Effector memory CD8-positive, alpha-beta T cell (primary cell): ENCODE measurements at regions not wholly inside any gene's neighbourhood (a gene's known extent, or its start where the extent isn't known, plus 50 kb on each side); places are given as distances from the start of the nearest gene placed in this dataset.
"Not testable (repeated sequence)": the region's sequence is repeated elsewhere in the genome, so short reads cannot be mapped to it uniquely, and the experiment has no call there.

Experiments
- ATAC-seq: fragments of 150-1000 bp; cut with Tn5 transposase; replicated peaks from 2 replicates; pipeline ENCODE4 v1.10.0; 2021; ENCODE audit warnings: mild to moderate bottlenecking, moderate library complexity
- DNase-seq, 3 experiments: peaks; one replicate each; pipeline ENCODE4 v3.0.0; 2021
- H3K27ac Mint-ChIP-seq, 2 donors: one replicate each; pipeline ENCODE4 v1.8.0; 2022; ENCODE audit warnings: mild to moderate bottlenecking in 2 of 2, mixed read lengths in 2 of 2, moderate library complexity in 2 of 2
- H3K27me3 Mint-ChIP-seq, 2 donors: one replicate each; pipeline ENCODE4 v1.8.0; 2022; ENCODE audit warnings: mixed read lengths in 2 of 2
- H3K36me3 Mint-ChIP-seq: one replicate; pipeline ENCODE4 v1.8.0; 2022; ENCODE audit warnings: mild to moderate bottlenecking, moderate library complexity, mixed read lengths; ENCODE audit not compliant: insufficient read depth
- H3K4me1 Mint-ChIP-seq, 2 donors: one replicate each; pipeline ENCODE4 v1.8.0; 2022; ENCODE audit warnings: low read depth in 2 of 2, mixed read lengths in 2 of 2
- H3K4me3 Mint-ChIP-seq, 2 donors: one replicate each; pipeline ENCODE4 v1.8.0; 2022; ENCODE audit warnings: mild to moderate bottlenecking in 2 of 2, mixed read lengths in 2 of 2, moderate library complexity in 2 of 2
- H3K9me3 Mint-ChIP-seq, 2 donors: one replicate each; pipeline ENCODE4 v1.8.0; 2022; ENCODE audit warnings: mixed read lengths in 2 of 2

DNA sequence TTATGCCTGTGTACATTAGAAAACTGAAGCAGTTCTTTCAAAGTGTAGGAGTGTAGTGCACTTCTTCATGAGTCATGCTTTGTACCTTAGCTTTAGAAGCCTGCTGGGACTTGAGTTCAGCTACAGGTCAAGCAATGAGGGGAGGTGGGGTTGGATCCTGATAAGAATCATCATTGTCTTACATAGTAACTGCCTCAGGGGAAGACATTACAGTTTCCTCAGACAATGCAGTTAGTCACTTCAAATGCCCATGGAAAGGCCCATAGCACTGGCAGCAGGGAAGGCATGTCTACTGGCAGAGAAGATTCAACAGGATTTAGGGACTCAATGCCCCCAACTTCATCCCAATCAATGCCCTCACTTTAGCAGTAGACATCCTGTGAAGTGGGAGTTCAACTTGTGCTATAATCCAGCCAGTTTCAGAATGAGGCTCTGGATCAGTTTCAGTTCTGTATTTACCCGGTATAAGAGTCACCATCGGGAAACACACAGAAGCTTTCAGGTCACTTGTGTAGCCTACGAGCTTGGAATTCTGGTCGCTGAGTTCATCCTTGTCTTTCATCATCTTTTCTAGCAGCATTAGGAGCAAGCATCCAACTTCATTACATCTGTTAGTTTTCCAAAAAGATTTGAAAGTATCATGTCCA is 1216.5 kb downstream of the RAPGEF2 start:
- no peak for ATAC-seq
- no peak overlapping the region for H3K27ac Mint-ChIP-seq
- no peaks in the 10 kb centered on the region for H3K27me3 Mint-ChIP-seq
- no peak for DNase-seq
- no peaks in the 10 kb centered on the region for H3K4me1 Mint-ChIP-seq
- no peak overlapping the region for H3K4me3 Mint-ChIP-seq
- H3K9me3 Mint-ChIP-seq, result no peaks in the 10 kb centered on the region
- no peaks in the 10 kb centered on the region for H3K36me3 Mint-ChIP-seq

DNA sequence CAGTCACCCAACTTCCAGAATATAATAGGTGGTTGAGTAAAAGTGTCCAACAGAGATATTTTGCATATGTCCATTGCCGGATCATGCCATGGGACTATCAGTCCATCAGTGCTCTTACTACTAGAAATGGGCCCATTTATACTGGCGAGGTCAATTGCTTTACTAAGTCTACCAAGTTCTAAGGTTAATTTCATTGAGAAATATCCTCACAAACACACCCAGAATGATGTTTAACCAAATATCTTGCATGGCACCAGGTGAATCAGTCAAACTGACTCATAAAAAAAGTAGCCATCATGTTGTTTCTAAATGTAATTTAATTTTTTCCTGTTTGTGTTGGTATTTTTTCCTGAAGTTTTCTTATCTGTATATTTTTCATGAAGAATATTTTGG is 1217.0 kb downstream of the RAPGEF2 start:
- H3K9me3 Mint-ChIP-seq, result no peaks in the 10 kb centered on the region
- no peaks in the 10 kb centered on the region for H3K27me3 Mint-ChIP-seq
- no peak for DNase-seq
- ATAC-seq, result no peak
- no peaks in the 10 kb centered on the region for H3K4me1 Mint-ChIP-seq
- no peaks in the 10 kb centered on the region for H3K36me3 Mint-ChIP-seq
- no peak overlapping the region for H3K27ac Mint-ChIP-seq
- H3K4me3 Mint-ChIP-seq, result no peak overlapping the region

DNA sequence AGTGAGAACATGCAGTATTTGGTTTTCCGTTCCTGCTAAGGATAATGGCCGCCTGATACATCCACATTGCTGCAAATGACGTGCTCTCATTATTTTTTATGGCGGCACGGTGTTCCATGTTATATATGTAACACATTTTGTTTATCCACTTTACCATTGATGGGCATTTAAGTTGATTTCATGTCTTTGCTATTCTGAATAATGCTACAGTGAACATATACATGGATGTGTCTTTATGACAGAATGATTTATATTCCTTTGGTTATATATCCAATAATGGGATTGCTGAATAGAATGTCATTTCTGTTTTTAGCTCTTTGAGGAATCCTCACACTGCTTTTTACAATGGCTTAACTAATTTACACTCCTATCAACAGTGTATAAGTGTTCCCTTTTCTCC is 1223.2 kb downstream of the RAPGEF2 start:
- no peaks in the 10 kb centered on the region for H3K36me3 Mint-ChIP-seq
- peaks cover 0 to 3% of the 10 kb centered on the region in 2 donors for H3K9me3 Mint-ChIP-seq
- no peak for ATAC-seq
- no peak overlapping the region for H3K27ac Mint-ChIP-seq
- no peak for DNase-seq
- H3K27me3 Mint-ChIP-seq, result no peaks in the 10 kb centered on the region
- no peak overlapping the region for H3K4me3 Mint-ChIP-seq
- no peaks in the 10 kb centered on the region for H3K4me1 Mint-ChIP-seq

DNA sequence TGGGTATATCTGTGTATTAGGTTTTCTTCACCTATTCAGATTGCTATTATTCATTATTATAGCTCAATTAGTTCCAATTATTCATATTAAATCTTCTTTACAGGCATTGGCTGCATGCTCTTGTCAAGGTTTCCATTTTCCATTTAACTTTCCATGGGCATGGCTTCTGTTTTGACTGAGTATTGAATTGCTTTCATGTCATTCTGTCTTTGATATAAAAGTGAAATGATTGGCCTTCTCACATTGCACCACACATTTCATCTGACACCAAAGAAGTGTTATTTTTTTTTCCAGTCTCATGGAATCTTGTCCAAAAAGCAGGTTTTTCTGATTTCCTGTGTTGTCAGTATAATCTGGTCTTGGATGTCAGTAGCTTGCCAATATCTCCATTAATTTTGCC is 1244.3 kb downstream of the RAPGEF2 start:
- ATAC-seq (no peak), DNase-seq (no peak)
- H3K9me3 Mint-ChIP-seq, result peaks cover 9 to 11% of the 10 kb centered on the region in 2 donors
- no peaks in the 10 kb centered on the region for H3K27me3 Mint-ChIP-seq
- H3K36me3 Mint-ChIP-seq, result no peaks in the 10 kb centered on the region
- no peak overlapping the region for H3K4me3 Mint-ChIP-seq
- H3K27ac Mint-ChIP-seq, result no peak overlapping the region
- H3K4me1 Mint-ChIP-seq, result no peaks in the 10 kb centered on the region

DNA sequence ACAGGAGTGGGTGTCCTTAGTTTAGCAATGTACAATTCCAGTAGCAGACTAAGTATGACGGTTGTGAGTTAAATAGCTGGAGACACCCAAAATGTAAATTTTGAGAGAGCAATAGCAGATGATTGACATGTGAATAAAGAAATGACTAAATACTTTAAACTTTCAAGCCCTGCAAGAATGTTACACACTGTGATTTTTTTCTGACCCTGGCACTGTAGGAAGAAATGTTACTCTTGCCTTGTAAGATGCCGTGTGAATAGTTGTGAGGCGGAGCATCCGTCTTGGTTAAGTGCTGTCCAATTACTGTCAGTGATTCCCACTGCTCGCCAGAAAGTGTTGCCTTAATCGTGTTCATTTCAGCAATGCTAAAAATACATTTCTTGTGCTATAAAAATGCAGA is 1248.1 kb downstream of the RAPGEF2 start:
- Mint-ChIP-seq H3K36me3 (no peaks in the 10 kb centered on the region), H3K27me3 (no peaks in the 10 kb centered on the region), H3K9me3 (peaks cover 11% of the 10 kb centered on the region in 2 donors), H3K4me3 (no peak overlapping the region), H3K27ac (no peak overlapping the region), H3K4me1 (no peaks in the 10 kb centered on the region)
- ATAC-seq, result no peak
- DNase-seq, result no peak

DNA sequence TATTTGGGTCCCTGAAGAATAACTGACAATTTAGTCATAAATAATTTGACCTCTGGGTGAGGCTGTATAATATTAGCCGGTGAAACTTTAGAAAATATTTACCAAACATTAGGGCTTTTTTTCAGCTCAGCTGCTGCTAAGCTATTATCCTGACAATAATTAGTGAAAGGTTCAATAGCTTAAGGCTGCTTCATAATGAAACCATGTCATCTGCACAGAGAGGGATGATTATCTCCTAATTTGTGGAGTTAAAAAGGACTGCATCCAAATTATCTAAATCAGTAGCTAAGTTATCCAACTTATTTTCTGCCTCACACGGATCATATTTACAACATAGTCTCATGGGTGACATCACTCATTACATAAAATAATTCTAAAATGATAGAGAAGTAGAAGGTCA is 1249.8 kb downstream of the RAPGEF2 start:
- ATAC-seq (no peak), DNase-seq (no peak)
- Mint-ChIP-seq H3K27ac (no peak overlapping the region), H3K9me3 (peaks cover 11 to 14% of the 10 kb centered on the region in 2 donors), H3K4me3 (no peak overlapping the region), H3K27me3 (no peaks in the 10 kb centered on the region), H3K4me1 (no peaks in the 10 kb centered on the region), H3K36me3 (no peaks in the 10 kb centered on the region)

DNA sequence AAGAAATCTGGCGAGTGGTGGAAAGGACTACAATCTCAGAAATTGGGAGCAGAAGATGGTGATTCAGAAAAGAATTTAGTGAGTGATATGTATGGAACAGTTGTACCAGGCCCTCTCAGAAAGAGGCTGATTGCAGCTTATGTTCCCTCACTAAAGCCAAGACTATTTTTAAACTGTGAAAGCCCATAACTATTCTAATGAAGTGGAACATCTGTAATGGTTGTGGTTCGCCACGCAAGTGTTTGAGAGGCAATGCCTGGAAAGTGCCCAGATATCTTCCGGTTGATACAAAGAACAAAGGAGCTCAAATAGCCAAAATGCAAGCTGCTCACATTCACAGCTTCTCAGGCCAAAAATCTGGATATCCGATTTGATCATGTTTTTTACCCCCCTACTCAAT is 1250.7 kb downstream of the RAPGEF2 start:
- Mint-ChIP-seq H3K9me3 (peaks cover 7 to 11% of the 10 kb centered on the region in 2 donors), H3K4me3 (no peak overlapping the region), H3K36me3 (no peaks in the 10 kb centered on the region), H3K27me3 (no peaks in the 10 kb centered on the region), H3K27ac (no peak overlapping the region), H3K4me1 (no peaks in the 10 kb centered on the region)
- no peak for ATAC-seq
- no peak for DNase-seq

DNA sequence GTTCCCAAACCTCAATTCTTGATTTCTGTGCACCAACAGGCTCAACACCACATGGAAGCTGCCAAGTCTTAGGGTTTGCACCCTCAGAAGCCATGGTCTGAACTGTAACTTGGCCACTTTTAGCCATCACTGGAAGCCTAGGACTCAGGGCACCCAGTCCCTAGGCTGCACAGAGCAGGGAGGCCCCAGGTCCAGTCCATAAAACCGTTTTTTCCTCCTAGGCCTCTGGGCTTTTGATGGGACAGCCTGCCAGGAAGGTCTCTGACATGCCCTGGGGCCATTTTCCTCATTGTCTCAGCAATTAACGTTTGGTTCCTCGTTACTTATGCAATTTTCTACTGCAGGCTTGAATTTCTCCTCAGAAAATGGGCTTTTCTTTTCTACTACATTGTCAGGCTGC is 1259.6 kb downstream of the RAPGEF2 start:
- Mint-ChIP-seq H3K27me3 (no peaks in the 10 kb centered on the region), H3K4me3 (no peak overlapping the region), H3K27ac (no peak overlapping the region), H3K9me3 (peaks cover 12 to 20% of the 10 kb centered on the region in 2 donors), H3K4me1 (no peaks in the 10 kb centered on the region), H3K36me3 (no peaks in the 10 kb centered on the region)
- DNase-seq (no peak), ATAC-seq (no peak)

DNA sequence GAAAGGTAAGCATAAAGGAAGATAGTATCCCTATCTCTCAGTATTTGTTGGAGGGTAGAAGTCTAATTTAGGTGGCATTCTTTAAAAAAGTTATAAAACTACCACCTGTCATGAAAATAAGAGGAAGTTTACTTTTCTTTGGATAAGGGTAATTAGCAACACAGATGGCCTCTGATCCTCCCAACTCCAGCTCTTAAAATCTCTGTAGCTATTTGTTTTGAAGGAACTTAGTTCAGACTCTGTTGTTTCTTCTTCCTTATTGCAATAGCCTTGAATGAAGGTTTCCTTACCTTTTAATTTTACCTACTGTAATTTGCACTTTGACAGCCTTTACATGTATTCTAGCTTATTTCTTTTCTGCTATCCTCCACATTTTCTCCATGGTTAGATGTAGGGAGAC is 1261.3 kb downstream of the RAPGEF2 start:
- DNase-seq (no peak), ATAC-seq (no peak)
- no peaks in the 10 kb centered on the region for H3K27me3 Mint-ChIP-seq
- no peaks in the 10 kb centered on the region for H3K4me1 Mint-ChIP-seq
- no peak overlapping the region for H3K27ac Mint-ChIP-seq
- H3K4me3 Mint-ChIP-seq, result no peak overlapping the region
- peaks cover 12 to 20% of the 10 kb centered on the region in 2 donors for H3K9me3 Mint-ChIP-seq
- H3K36me3 Mint-ChIP-seq, result no peaks in the 10 kb centered on the region

DNA sequence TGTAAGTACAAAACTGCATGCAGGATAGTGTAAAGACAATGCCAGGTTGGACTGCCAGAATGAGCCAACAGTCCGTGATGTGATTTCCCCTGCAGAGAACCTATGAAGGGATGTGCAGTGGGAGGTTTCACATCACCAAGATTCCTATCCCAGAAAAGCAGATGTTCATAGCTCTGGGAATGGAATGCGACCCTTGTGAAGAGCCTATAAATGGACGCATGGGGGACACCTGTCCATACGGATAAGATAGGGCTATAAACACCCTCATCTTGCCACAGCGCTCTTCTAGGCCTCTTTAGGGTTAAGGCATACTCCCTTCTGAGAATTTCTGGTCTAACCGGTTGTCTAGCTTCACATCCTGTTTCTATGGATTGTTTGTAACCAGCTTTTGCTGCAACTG is 1261.8 kb downstream of the RAPGEF2 start:
- H3K9me3 Mint-ChIP-seq, result peaks cover 12 to 23% of the 10 kb centered on the region in 2 donors
- H3K4me3 Mint-ChIP-seq, DNase-seq, H3K27me3 Mint-ChIP-seq, H3K27ac Mint-ChIP-seq, H3K36me3 Mint-ChIP-seq, H3K4me1 Mint-ChIP-seq, ATAC-seq: not testable (repeated sequence)

DNA sequence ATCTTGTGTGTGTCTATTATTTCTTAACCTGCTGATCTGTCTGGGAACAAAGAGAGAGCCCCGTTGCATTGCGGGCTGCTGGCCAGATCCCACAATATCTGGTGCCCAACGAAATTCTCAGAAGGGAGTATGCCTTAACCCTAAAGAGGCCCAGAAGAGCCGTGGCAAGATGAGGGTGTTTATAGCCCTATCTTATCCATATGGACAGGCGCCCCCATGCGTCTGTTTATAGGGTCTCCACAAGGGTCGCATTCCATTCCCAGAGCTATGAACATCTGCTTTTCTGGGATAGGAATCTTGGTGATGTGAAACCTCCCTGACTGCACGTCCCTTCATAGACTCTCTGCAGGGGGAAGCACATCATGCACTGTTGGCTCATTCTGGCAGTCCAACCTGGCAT is 1262.5 kb downstream of the RAPGEF2 start:
- not testable (repeated sequence) for H3K36me3 Mint-ChIP-seq, ATAC-seq, H3K27me3 Mint-ChIP-seq, H3K4me3 Mint-ChIP-seq, H3K4me1 Mint-ChIP-seq, DNase-seq, H3K27ac Mint-ChIP-seq
- H3K9me3 Mint-ChIP-seq, result peaks cover 12 to 30% of the 10 kb centered on the region in 2 donors

DNA sequence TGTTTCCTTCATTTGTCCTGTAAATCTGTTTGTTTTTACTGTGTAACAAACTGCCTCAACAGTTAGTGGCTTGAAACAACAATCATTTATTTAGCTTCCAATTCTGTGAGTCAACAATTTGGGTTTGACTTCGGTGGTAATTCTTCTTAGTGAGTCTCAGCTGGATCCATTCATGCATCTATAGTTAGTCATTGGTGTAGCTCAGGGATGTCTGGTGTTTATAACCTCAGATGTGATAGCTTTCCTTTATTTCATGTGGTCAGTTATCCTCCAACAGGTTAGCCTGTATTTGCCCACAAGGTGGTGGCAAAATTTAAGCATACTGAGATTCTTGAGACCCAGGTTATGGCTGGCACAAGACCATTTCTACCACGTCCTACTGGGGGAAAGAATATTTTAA is 1267.2 kb downstream of the RAPGEF2 start:
- Mint-ChIP-seq H3K27ac (no peak overlapping the region), H3K36me3 (no peaks in the 10 kb centered on the region), H3K27me3 (no peaks in the 10 kb centered on the region), H3K4me3 (no peak overlapping the region), H3K9me3 (peaks cover 1 to 10% of the 10 kb centered on the region in 2 donors), H3K4me1 (no peaks in the 10 kb centered on the region)
- DNase-seq, result no peak
- no peak for ATAC-seq

DNA sequence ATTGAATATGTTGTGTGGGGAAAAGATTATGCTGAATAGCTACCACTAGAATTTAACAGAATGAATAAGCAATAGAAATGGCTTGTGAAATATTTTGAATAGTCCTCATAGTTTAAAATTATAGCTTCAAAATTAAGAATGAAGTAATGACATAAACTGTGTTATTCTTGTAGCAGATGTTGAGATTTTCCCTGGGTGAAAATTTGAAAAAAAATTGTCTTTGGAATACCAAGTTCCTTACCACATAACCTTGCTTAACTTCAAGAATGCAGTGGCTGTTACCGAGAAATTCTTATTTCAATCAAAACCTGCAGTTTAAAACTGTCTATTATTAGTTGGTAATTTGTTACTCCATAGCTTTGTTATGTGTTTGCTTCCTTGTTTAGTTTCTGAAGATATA is 1268.6 kb downstream of the RAPGEF2 start:
- H3K9me3 Mint-ChIP-seq, result peaks cover 0 to 10% of the 10 kb centered on the region in 2 donors
- no peak overlapping the region for H3K4me3 Mint-ChIP-seq
- no peak for DNase-seq

DNA sequence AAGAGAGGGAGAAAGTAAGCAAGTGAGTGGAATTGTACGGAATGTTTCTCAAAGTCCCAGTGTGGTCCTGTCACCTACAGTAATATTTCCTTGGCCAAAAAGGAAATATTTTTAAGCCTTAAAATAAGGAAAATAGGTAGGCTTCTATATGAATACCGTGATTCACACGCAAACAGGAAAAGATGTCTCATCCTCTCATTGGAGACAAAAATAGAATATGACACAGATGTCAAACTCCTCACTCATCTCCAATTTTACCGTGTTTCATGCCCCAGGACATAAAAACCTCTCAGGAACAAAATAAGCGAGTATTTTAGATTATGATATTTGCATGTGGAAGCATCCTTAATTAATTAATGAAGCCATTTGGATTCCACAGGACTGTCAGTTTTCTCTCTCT is 1269.5 kb downstream of the RAPGEF2 start:
- no peak overlapping the region for H3K27ac Mint-ChIP-seq
- no peaks in the 10 kb centered on the region for H3K36me3 Mint-ChIP-seq
- no peaks in the 10 kb centered on the region for H3K27me3 Mint-ChIP-seq
- DNase-seq (no peak), ATAC-seq (no peak)
- H3K9me3 Mint-ChIP-seq, result peaks cover 0 to 10% of the 10 kb centered on the region in 2 donors
- H3K4me3 Mint-ChIP-seq, result no peak overlapping the region
- H3K4me1 Mint-ChIP-seq, result no peaks in the 10 kb centered on the region

More for the DNA sequence above, 1268.6 kb downstream of the RAPGEF2 start:
- Mint-ChIP-seq H3K27ac (no peak overlapping the region), H3K36me3 (no peaks in the 10 kb centered on the region), H3K27me3 (no peaks in the 10 kb centered on the region), H3K4me1 (no peaks in the 10 kb centered on the region)
- no peak for ATAC-seq

DNA sequence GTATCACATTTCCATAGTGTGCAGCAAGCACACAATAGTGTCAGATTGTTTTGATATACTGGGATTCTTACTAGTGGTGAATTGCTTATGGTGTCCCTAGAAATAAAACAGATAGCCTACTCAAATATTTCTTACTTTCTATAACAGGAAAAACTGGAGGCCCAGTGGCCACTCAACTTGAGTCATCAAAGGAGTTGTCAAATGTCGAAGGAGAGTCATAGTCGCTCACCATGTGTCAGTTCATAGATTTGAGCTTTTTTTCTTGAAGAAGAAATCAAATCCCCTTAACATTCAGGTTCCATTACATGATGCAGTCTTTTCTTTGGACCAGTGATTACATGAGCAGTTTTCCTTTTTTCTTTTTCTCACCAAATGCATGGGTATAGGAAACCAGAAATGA is 1271.0 kb downstream of the RAPGEF2 start:
- Mint-ChIP-seq H3K4me3 (no peak overlapping the region), H3K27ac (no peak overlapping the region), H3K27me3 (no peaks in the 10 kb centered on the region), H3K4me1 (no peaks in the 10 kb centered on the region), H3K9me3 (peaks cover 5 to 10% of the 10 kb centered on the region in 2 donors), H3K36me3 (no peaks in the 10 kb centered on the region)
- DNase-seq, result no peak
- ATAC-seq, result no peak
